B cell (primary cell): ENCODE measurements at regions not wholly inside any gene's neighbourhood (a gene's known extent, or its start where the extent isn't known, plus 50 kb on each side); places are given as distances from the start of the nearest gene placed in this dataset.

Source experiments
- ATAC-seq: fragments of 200-7000 bp; cut with Tn5 transposase; one replicate; pipeline ENCODE4 v1.10.0; 2021; ENCODE audit warnings: low read depth, mild to moderate bottlenecking, moderate number of reproducible peaks, moderate library complexity
- CTCF ChIA-PET: fragments of 350-600 bp; sonication (Branson Sonifier 250); formaldehyde crosslinking; loops from one replicate; lab custom pipeline; 2021; ENCODE audit warnings: antibody characterized with exemption, inconsistent platforms; lab: Charles Lee
- POLR2A ChIA-PET: fragments of 350-600 bp; sonication (Branson Sonifier 250); formaldehyde crosslinking; loops from one replicate; lab custom pipeline; 2021; ENCODE audit warnings: antibody characterized with exemption; lab: Charles Lee
- DNase-seq: peaks from one replicate; pipeline ENCODE4 v3.0.0; 2013
- H2AFZ ChIP-seq: 2 replicates; pipeline ENCODE4 v1.6.1; 2012; ENCODE audit warnings: mild to moderate bottlenecking, low read depth, low read length; ENCODE audit not compliant: insufficient read depth, poor library complexity, severe bottlenecking
- H3K27ac ChIP-seq, 2 donors: 1 replicate in 1 of 2; 2 replicates in 1 of 2; pipeline ENCODE4 v1.5.1; 2012 to 2013; ENCODE audit warnings: low read length in 2 of 2, mild to moderate bottlenecking in 2 of 2, moderate library complexity in 1 of 2
- H3K27me3 ChIP-seq, 4 experiments: fragments of 200-600 bp in 1 of 4; sonication (generic) in 1 of 4; replicated peaks in 1 of 4; 1 replicate in 2 of 4; 2 replicates in 2 of 4; pipeline versions ENCODE4 v1.6.1 to v1.7.0; 2013 to 2016; ENCODE audit warnings: low read length in 3 of 4, mild to moderate bottlenecking in 2 of 4, mixed read lengths in 1 of 4, moderate library complexity in 1 of 4; ENCODE audit not compliant: insufficient read depth in 4 of 4, control insufficient read depth in 3 of 4; ENCODE audit errors: control extremely low read depth in 1 of 4
- H3K36me3 ChIP-seq, 2 experiments: replicated peaks in 1 of 2; 1 replicate in 1 of 2; 2 replicates in 1 of 2; pipeline versions ENCODE4 v1.6.1 to v1.7.1; 2013; ENCODE audit warnings: low read length in 1 of 2; ENCODE audit not compliant: insufficient read depth in 2 of 2, control insufficient read depth in 1 of 2; ENCODE audit errors: control extremely low read depth in 1 of 2, extremely low read depth in 1 of 2
- H3K4me1 ChIP-seq, 2 donors: fragments of 200-600 bp in 1 of 2; sonication (generic) in 1 of 2; 1 replicate in 1 of 2; 2 replicates in 1 of 2; pipeline versions ENCODE4 v1.5.1 to v1.6.1; 2013 to 2017; ENCODE audit warnings: low read length in 2 of 2; ENCODE audit not compliant: control insufficient read depth in 2 of 2, insufficient read depth in 2 of 2
- H3K4me2 ChIP-seq: replicated peaks from 2 replicates; pipeline ENCODE3; 2012; ENCODE audit warnings: mild to moderate bottlenecking, low read depth, low read length; ENCODE audit not compliant: poor library complexity, severe bottlenecking
- H3K4me3 ChIP-seq, 5 experiments: fragments of 200-600 bp in 1 of 5; sonication (generic) in 1 of 5; 1 replicate in 3 of 5; 2 replicates in 2 of 5; pipeline versions ENCODE4 v1.5.1 to v1.7.0; 2011 to 2016; ENCODE audit warnings: low read length in 4 of 5, mild to moderate bottlenecking in 4 of 5, low read depth in 2 of 5, control low read depth in 1 of 5, moderate library complexity in 1 of 5; ENCODE audit not compliant: insufficient read depth in 1 of 5; ENCODE audit errors: control extremely low read depth in 1 of 5, extremely low read depth in 1 of 5
- H3K79me2 ChIP-seq: fragments of 200-600 bp; sonication (generic); one replicate; pipeline ENCODE4 v1.6.0; 2016; ENCODE audit warnings: low read length; ENCODE audit not compliant: control insufficient read depth, insufficient read depth
- H3K9ac ChIP-seq: fragments of 200-600 bp; sonication (generic); 2 replicates; pipeline ENCODE4 v1.6.1; 2017; ENCODE audit warnings: mild to moderate bottlenecking, low read length, moderate library complexity
- H3K9me3 ChIP-seq, 3 donors: one replicate each; pipeline versions ENCODE4 v1.6.1 to v1.7.1; 2013; ENCODE audit warnings: low read length in 2 of 3; ENCODE audit not compliant: control insufficient read depth in 2 of 3, insufficient read depth in 1 of 3; ENCODE audit errors: control extremely low read depth in 1 of 3
- H4K20me1 ChIP-seq: 2 replicates; pipeline ENCODE4 v1.6.0; 2012; ENCODE audit warnings: mild to moderate bottlenecking, low read length; ENCODE audit not compliant: insufficient read depth, control insufficient read depth, poor library complexity, severe bottlenecking
- H3K27ac Mint-ChIP-seq: one replicate; pipeline ENCODE4 v1.8.0; 2021; ENCODE audit warnings: mixed read lengths
- H3K27me3 Mint-ChIP-seq: one replicate; pipeline ENCODE4 v1.8.0; 2021; ENCODE audit warnings: mixed read lengths
- H3K4me1 Mint-ChIP-seq: one replicate; pipeline ENCODE4 v1.8.0; 2021; ENCODE audit warnings: mixed read lengths
- H3K4me3 Mint-ChIP-seq: one replicate; pipeline ENCODE4 v1.8.0; 2021; ENCODE audit warnings: mixed read lengths
- H3K9me3 Mint-ChIP-seq: one replicate; pipeline ENCODE4 v1.8.0; 2022; ENCODE audit warnings: mixed read lengths; ENCODE audit not compliant: insufficient read depth
- EZH2 ChIP-seq: IDR thresholded peaks from 2 replicates; pipeline ENCODE4 v1.6.1; 2012; ENCODE audit warnings: borderline replicate concordance, low read depth, mild to moderate bottlenecking, moderate library complexity, low read length; ENCODE audit not compliant: insufficient read depth, poor library complexity, severe bottlenecking
- WGBS: methylation state at CpG from one replicate; pipeline ENCODE4 v1.1.5; 2013; ENCODE audit warnings: missing lambda C conversion rate; ENCODE audit not compliant: insufficient coverage; 5-methylcytosine and 5-hydroxymethylcytosine counted together
- intact Hi-C: fragments of 100-400 bp; cut with micrococcal nuclease; formaldehyde crosslinking; loops from one replicate; pipeline ENCODE4 v1.10.0; 2022
- TF ChIP-seq, protein P1 (sequence below): fragments of 200-600 bp; IDR thresholded peaks from one replicate; pipeline ENCODE4 v1.8.0; 2022; ENCODE audit warnings: antibody characterized with exemption, mild to moderate bottlenecking

DNA sequence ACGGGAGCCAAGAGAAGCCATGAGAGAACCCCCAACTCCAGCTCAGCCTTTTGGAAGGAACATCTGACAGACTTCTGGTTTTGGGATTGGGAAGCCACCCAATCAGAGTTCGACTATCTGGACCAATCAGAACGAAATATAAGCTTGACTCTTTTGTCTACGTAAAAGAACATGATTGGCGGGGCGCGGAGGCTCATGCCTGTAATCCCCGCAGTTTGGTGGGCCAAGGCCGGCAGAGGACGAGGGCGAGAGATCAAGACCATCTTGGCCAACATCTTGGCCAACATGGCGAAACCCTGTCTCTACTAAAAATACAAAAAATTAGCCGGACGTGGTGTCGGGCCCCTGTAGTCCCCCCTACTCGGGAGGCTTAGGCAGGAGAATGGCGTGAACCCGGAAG, 380.3 kb downstream of the TBL1XR1 start:
- Histone ChIP-seq H3K9me3 (peaks cover 0 to 5% (median 0%) of the 10 kb centered on the region in 3 donors), H3K36me3 (no peaks in the 10 kb centered on the region), H3K9ac (no peak overlapping the region), H3K27ac (no peak overlapping the region), H3K4me2 (no peak overlapping the region), H3K27me3 (no peaks in the 10 kb centered on the region), H4K20me1 (no peaks in the 10 kb centered on the region), H3K4me1 (no peaks in the 10 kb centered on the region), H3K4me3 (no peak overlapping the region), H2AFZ (no peak overlapping the region), H3K79me2 (no peaks in the 10 kb centered on the region)
- Mint-ChIP-seq H3K27ac (no peak overlapping the region), H3K9me3 (no peaks in the 10 kb centered on the region), H3K27me3 (peaks cover 4% of the 10 kb centered on the region), H3K4me3 (no peak overlapping the region), H3K4me1 (no peaks in the 10 kb centered on the region)
- intact Hi-C loops, result no loop called here
- ATAC-seq (no peak), DNase-seq (no peak)
- CTCF ChIA-PET, result no interaction called here
- 86% methylated on average over 17 of the region's 18 CpGs for WGBS
- TF ChIP-seq, protein P1, sequence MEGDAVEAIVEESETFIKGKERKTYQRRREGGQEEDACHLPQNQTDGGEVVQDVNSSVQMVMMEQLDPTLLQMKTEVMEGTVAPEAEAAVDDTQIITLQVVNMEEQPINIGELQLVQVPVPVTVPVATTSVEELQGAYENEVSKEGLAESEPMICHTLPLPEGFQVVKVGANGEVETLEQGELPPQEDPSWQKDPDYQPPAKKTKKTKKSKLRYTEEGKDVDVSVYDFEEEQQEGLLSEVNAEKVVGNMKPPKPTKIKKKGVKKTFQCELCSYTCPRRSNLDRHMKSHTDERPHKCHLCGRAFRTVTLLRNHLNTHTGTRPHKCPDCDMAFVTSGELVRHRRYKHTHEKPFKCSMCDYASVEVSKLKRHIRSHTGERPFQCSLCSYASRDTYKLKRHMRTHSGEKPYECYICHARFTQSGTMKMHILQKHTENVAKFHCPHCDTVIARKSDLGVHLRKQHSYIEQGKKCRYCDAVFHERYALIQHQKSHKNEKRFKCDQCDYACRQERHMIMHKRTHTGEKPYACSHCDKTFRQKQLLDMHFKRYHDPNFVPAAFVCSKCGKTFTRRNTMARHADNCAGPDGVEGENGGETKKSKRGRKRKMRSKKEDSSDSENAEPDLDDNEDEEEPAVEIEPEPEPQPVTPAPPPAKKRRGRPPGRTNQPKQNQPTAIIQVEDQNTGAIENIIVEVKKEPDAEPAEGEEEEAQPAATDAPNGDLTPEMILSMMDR, result no peak
- TF ChIP-seq EZH2, result no peak
- POLR2A ChIA-PET, result no interaction called here

DNA sequence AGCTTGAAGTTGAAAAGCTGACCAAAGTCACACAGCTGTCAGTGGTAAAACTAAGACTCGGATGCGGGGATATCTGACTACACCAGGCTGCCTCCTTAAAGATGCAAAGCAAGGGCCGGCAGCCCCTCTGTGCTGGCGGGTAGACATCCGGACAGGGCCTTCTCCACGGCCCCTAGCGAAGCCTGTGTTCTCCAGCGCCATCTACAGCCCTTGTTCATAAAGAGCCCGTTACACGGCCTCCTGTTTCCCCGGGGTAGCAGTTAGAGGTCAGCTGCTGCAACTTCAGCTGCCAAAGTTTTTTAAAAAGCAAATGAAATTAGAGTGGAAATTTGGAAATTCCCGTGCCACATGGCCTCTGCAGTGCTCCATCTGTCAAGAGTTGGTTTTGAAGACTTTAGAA, 383.0 kb downstream of the TBL1XR1 start:
- TF ChIP-seq EZH2, result no peak
- TF ChIP-seq, protein P1, result no peak
- H3K27me3 Mint-ChIP-seq, result peaks cover 4% of the 10 kb centered on the region
- Histone ChIP-seq H3K27me3 (no peaks in the 10 kb centered on the region), H4K20me1 (no peaks in the 10 kb centered on the region), H3K27ac (no peak overlapping the region), H3K9me3 (peaks cover 0 to 5% (median 0%) of the 10 kb centered on the region in 3 donors), H3K9ac (no peak overlapping the region), H3K4me1 (no peaks in the 10 kb centered on the region), H3K79me2 (no peaks in the 10 kb centered on the region), H3K4me3 (no peak overlapping the region), H2AFZ (no peak overlapping the region), H3K36me3 (no peaks in the 10 kb centered on the region), H3K4me2 (no peak overlapping the region)
- no peaks in the 10 kb centered on the region for H3K4me1 Mint-ChIP-seq
- intact Hi-C loops, result no loop called here
- no peak overlapping the region for H3K27ac Mint-ChIP-seq
- ChIA-PET CTCF (no interaction called here), POLR2A (no interaction called here)
- no peak overlapping the region for H3K4me3 Mint-ChIP-seq
- DNase-seq (no peak), ATAC-seq (no peak)
- 11% methylated on average over 11 of the region's 12 CpGs for whole genome bisulfite sequencing
- H3K9me3 Mint-ChIP-seq, result no peaks in the 10 kb centered on the region
